D721Med (cell line): ENCODE measurements at regions not wholly inside any gene's neighbourhood (a gene's known extent, or its start where the extent isn't known, plus 50 kb on each side); places are given as distances from the start of the nearest gene placed in this dataset.

Source experiments
- DNase-seq: peaks from one replicate; pipeline ENCODE4 v3.0.0; 2011; ENCODE audit warnings: low spot score; ENCODE audit not compliant: insufficient read length
- FAIRE-seq: peaks from 2 replicates; lab custom pipeline; 2011; peaks lifted over from hg19 to GRCh38; lab: Jason Lieb, UNC
- CTCF ChIP-seq: IDR thresholded peaks from 2 replicates; pipeline ENCODE4 v1.5.1; 2012; ENCODE audit warnings: mild to moderate bottlenecking, control low read depth; ENCODE audit not compliant: insufficient read depth; ENCODE audit errors: missing control alignments

- no peak for DNase-seq
- TF ChIP-seq CTCF = no peak
- FAIRE-seq = no peak
Observed at GRCh38 chr14:95434121-95434520, 82.3 kb downstream of the SYNE3 start.

GRCh38 chr14:95433094-95433478 lies 83.4 kb downstream of the SYNE3 start:
- FAIRE-seq = no peak
- TF ChIP-seq CTCF = no peak
- DNase-seq = no peak

GRCh38 chr14:95432144-95433093 lies 84.0 kb downstream of the SYNE3 start:
- DNase-seq = peak; percentile 64
- TF ChIP-seq CTCF = peak; percentile 68

GRCh38 chr14:95431199-95432143 lies 85.0 kb downstream of the SYNE3 start:
- TF ChIP-seq CTCF = peak; percentile 58
- DNase-seq (no peak), FAIRE-seq (peak; percentile 35)

More at GRCh38 chr14:95432144-95433093, 84.0 kb downstream of the SYNE3 start:
- FAIRE-seq = no peak

GRCh38 chr14:95428557-95428956 lies 87.9 kb downstream of the SYNE3 start:
- no peak for TF ChIP-seq CTCF
- DNase-seq (no peak), FAIRE-seq (no peak)

- DNase-seq (no peak), FAIRE-seq (no peak)
- TF ChIP-seq CTCF = no peak
Observed at GRCh38 chr14:95426116-95426475, 90.4 kb downstream of the SYNE3 start.
